Glutamatergic neuron (in vitro differentiated cells): ENCODE measurements at regions not wholly inside any gene's neighbourhood (a gene's known extent, or its start where the extent isn't known, plus 50 kb on each side); places are given as distances from the start of the nearest gene placed in this dataset.

Source experiments
- DNase-seq: peaks from one replicate; pipeline ENCODE4 v3.0.0; 2022
- H3K27ac Mint-ChIP-seq: one replicate; pipeline ENCODE4 v1.8.0; 2020; ENCODE audit warnings: mild to moderate bottlenecking, mixed read lengths, inconsistent platforms; ENCODE audit not compliant: unreplicated experiment
- H3K27me3 Mint-ChIP-seq: one replicate; pipeline ENCODE4 v1.8.0; 2020; ENCODE audit warnings: mild to moderate bottlenecking, moderate library complexity, mixed read lengths, inconsistent platforms; ENCODE audit not compliant: unreplicated experiment
- H3K36me3 Mint-ChIP-seq: one replicate; pipeline ENCODE4 v1.8.0; 2020; ENCODE audit warnings: mild to moderate bottlenecking, mixed read lengths, inconsistent platforms; ENCODE audit not compliant: unreplicated experiment
- H3K4me1 Mint-ChIP-seq: one replicate; pipeline ENCODE4 v1.8.0; 2020; ENCODE audit warnings: mild to moderate bottlenecking, low read depth, mixed read lengths, inconsistent platforms; ENCODE audit not compliant: unreplicated experiment
- H3K4me3 Mint-ChIP-seq: one replicate; pipeline ENCODE4 v1.8.0; 2020; ENCODE audit warnings: mild to moderate bottlenecking, mixed read lengths, inconsistent platforms; ENCODE audit not compliant: unreplicated experiment
- H3K9me3 Mint-ChIP-seq: one replicate; pipeline ENCODE4 v1.8.0; 2020; ENCODE audit warnings: mild to moderate bottlenecking, moderate library complexity, mixed read lengths, inconsistent platforms; ENCODE audit not compliant: unreplicated experiment
- TF ChIP-seq, protein P1 (sequence below): fragments of 200-600 bp; sonication (generic); IDR thresholded peaks from one replicate; pipeline ENCODE4 v1.5.0; 2021; ENCODE audit not compliant: partially characterized antibody, unreplicated experiment

DNA sequence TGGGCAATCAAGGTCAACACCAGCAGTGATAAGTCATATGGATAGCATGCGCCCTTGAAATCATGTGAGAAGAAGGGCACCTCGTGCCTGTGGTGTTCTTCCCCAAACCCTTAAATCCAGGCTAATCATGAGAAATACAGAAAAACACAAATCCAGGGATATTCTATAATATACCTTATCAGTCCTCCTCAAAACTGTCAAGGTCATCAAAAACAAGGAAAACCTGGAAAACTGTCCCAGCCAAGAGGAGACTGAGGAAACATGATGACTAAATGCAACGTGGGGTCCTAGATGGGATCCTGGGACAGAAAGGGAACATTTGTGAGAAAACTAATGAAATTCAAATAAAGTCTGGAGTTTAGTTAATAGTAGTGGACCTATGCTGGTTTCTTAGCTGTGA is 201.8 kb upstream of the FAM9B start:
- H3K9me3 Mint-ChIP-seq, result no peaks in the 10 kb centered on the region
- H3K4me1 Mint-ChIP-seq, result no peaks in the 10 kb centered on the region
- no peaks in the 10 kb centered on the region for H3K36me3 Mint-ChIP-seq
- TF ChIP-seq, protein P1, sequence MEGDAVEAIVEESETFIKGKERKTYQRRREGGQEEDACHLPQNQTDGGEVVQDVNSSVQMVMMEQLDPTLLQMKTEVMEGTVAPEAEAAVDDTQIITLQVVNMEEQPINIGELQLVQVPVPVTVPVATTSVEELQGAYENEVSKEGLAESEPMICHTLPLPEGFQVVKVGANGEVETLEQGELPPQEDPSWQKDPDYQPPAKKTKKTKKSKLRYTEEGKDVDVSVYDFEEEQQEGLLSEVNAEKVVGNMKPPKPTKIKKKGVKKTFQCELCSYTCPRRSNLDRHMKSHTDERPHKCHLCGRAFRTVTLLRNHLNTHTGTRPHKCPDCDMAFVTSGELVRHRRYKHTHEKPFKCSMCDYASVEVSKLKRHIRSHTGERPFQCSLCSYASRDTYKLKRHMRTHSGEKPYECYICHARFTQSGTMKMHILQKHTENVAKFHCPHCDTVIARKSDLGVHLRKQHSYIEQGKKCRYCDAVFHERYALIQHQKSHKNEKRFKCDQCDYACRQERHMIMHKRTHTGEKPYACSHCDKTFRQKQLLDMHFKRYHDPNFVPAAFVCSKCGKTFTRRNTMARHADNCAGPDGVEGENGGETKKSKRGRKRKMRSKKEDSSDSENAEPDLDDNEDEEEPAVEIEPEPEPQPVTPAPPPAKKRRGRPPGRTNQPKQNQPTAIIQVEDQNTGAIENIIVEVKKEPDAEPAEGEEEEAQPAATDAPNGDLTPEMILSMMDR, result no peak
- DNase-seq, result no peak
- no peak overlapping the region for H3K4me3 Mint-ChIP-seq
- no peaks in the 10 kb centered on the region for H3K27me3 Mint-ChIP-seq
- no peak overlapping the region for H3K27ac Mint-ChIP-seq

- H3K4me1 Mint-ChIP-seq, result no peaks in the 10 kb centered on the region
- DNase-seq, result no peak
- no peak overlapping the region for H3K4me3 Mint-ChIP-seq
- TF ChIP-seq, protein P1, result no peak
- H3K9me3 Mint-ChIP-seq, result no peaks in the 10 kb centered on the region
- no peaks in the 10 kb centered on the region for H3K27me3 Mint-ChIP-seq
- no peaks in the 10 kb centered on the region for H3K36me3 Mint-ChIP-seq
- H3K27ac Mint-ChIP-seq, result no peak overlapping the region
These were observed 207.0 kb upstream of the FAM9B start for GRCh38 chrX:9240956-9241355.

DNA sequence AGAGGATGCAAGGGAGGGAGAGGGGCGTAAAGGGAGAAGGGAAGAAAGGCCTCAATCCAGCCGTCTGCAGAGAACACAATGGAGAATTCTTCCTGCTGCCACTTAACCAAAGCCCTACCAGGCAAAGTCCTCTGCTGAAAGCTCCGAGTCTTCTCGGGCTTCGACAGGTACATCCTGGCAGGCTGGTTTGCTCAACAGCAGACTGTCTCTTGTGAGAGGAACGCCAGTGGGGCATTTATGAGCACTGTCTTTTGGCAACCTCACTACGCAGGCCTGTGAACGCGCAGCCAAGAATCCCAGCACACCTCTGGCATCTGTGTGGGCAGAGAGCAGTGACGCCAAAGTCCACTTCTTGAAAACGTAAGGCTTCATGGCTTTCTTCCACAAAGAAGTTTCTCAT is 207.5 kb upstream of the FAM9B start:
- no peaks in the 10 kb centered on the region for H3K4me1 Mint-ChIP-seq
- no peaks in the 10 kb centered on the region for H3K9me3 Mint-ChIP-seq
- H3K27me3 Mint-ChIP-seq, result no peaks in the 10 kb centered on the region
- no peaks in the 10 kb centered on the region for H3K36me3 Mint-ChIP-seq
- no peak for DNase-seq
- no peak overlapping the region for H3K27ac Mint-ChIP-seq
- TF ChIP-seq, protein P1, result no peak
- no peak overlapping the region for H3K4me3 Mint-ChIP-seq

- no peak for DNase-seq
- no peak overlapping the region for H3K27ac Mint-ChIP-seq
These were observed 215.3 kb upstream of the FAM9B start for GRCh38 chrX:9249051-9249846.

GRCh38 chrX:9252182-9252581 is 212.7 kb upstream of the TBL1X start:
- H3K4me1 Mint-ChIP-seq, result no peaks in the 10 kb centered on the region
- H3K36me3 Mint-ChIP-seq, result no peaks in the 10 kb centered on the region
- TF ChIP-seq, protein P1, result no peak
- no peak overlapping the region for H3K27ac Mint-ChIP-seq
- no peak for DNase-seq
- H3K9me3 Mint-ChIP-seq, result peaks cover 2% of the 10 kb centered on the region
- H3K27me3 Mint-ChIP-seq, result no peaks in the 10 kb centered on the region
- no peak overlapping the region for H3K4me3 Mint-ChIP-seq

More at GRCh38 chrX:9249051-9249846, 215.3 kb upstream of the FAM9B start:
- TF ChIP-seq, protein P1, result no peak
- Mint-ChIP-seq H3K27me3 (no peaks in the 10 kb centered on the region), H3K9me3 (peaks cover 2% of the 10 kb centered on the region), H3K4me1 (no peaks in the 10 kb centered on the region), H3K4me3 (no peak overlapping the region), H3K36me3 (no peaks in the 10 kb centered on the region)
